ENCODE measurements at regions not wholly inside any gene's neighbourhood (a gene's known extent, or its start where the extent isn't known, plus 50 kb on each side); places are given as distances from the start of the nearest gene placed in this dataset.
"Not testable (repeated sequence)": the region's sequence is repeated elsewhere in the genome, so short reads cannot be mapped to it uniquely, and the experiment has no call there.

DNA sequence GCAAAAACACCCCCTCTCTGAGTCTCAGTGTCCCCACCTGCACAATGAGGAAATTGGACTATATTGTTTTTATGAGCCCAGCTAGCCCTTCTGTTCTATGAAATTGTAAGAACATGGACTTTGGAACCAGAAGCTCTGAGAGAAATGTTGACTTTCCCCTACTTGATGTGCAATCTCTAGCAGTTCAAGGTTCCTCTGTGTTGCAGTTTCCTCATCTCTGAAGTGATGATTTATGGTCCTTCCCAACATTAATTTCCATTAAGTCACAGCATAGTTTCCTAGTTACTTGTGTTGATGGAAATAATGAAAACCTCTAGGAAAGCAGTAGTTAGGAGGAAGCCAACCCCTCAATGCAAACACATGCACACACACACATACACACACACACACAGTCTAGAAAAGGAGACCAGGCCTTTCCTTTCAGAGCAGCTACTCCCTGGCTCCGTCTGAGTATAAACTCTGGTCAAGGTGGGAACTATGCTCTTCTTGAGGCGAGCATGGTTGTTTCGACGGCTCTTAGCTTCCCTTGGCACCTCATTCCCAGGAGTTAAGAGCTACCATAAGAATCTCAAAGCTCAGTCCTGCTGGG, 518.4 kb downstream of the SOX6 start:
- H3K4me3 Mint-ChIP-seq = no peak overlapping the region
- DNase-seq = no peak
- no peaks in the 10 kb centered on the region for H3K9me3 Mint-ChIP-seq
- no peak overlapping the region for H3K27ac Mint-ChIP-seq
- no peaks in the 10 kb centered on the region for H3K36me3 Mint-ChIP-seq (ENCODE audit: low read depth)
- intact Hi-C loops (cut with micrococcal nuclease) = no loop called here
- H3K4me1 Mint-ChIP-seq (ENCODE audit: low read depth) = no peaks in the 10 kb centered on the region
- no peaks in the 10 kb centered on the region for H3K27me3 Mint-ChIP-seq (ENCODE audit: low read depth)
- CTCF ChIA-PET = no interaction called here

DNA sequence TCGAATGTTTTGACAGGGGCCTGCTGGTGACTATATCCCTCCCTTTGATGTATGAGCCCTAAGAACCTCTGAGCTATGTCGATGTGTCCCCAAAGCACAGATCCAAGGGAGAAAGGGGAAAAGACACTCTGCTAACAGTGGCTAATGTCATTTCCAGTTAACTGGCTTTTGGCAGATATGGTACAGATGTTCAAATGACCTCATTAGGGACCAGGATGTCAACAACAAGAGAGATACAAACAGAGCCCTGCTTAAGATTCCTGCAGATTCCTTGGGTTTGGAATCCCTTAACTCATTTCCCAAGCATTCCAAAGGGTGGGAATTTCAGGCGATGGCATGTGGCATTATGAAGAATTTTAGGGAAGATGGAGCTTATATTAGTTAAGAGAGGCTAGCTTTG, 517.3 kb downstream of the SOX6 start:
- DNase-seq = no peak
- intact Hi-C loops (cut with micrococcal nuclease) = no loop called here
- Mint-ChIP-seq H3K9me3 (no peaks in the 10 kb centered on the region), H3K36me3 (ENCODE audit: low read depth) (no peaks in the 10 kb centered on the region), H3K27me3 (ENCODE audit: low read depth) (no peaks in the 10 kb centered on the region), H3K4me1 (ENCODE audit: low read depth) (no peaks in the 10 kb centered on the region), H3K27ac (no peak overlapping the region), H3K4me3 (no peak overlapping the region)
- CTCF ChIA-PET = interaction anchor here (0.7 kb wide), 1 partner anchor 24 kb away, joined by 3 read pairs; no protein-coding TSS in a partner anchor

GRCh38 chr11:15840966-15841365, 515.4 kb downstream of the SOX6 start:
- intact Hi-C loops (cut with micrococcal nuclease) = no loop called here
- no peaks in the 10 kb centered on the region for H3K9me3 Mint-ChIP-seq
- no peak overlapping the region for H3K4me3 Mint-ChIP-seq

DNA sequence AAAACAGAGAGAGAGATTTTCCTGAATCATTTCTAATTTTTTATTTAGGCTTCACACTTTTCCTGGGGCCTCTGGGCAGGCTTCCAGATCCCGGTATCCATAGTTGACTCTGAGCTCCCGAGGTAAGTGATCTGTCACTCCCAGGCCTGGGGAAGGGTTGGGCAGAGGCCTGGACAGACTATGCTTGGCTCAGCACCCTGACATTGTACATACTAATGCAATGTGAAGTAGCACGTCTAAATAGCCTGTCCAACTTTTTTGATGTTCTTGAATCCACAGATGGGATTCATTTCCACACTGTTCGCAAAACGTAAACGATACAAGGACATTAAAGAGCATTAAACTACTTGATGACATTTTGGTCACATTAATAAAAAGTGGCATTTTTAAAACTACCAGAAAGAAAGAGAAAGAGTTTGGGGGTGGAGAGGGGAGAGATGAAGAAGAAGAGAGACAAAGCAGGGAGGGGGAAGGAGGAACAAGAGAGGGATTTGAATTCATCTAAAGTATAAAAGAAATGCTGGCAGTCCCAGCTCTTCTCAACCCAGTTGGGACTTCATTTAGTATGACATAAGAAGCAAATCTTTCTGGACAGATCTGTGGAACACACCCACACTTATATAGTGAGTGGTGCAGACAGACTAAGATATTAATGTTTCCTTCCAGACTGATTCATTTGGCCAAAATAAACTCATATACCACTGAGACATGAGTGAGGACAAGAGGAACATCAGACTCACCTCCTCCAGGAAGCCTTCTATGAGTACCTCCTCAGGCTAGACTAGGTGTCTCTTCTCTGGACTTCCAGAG, 514.2 kb downstream of the SOX6 start:
- Mint-ChIP-seq H3K27me3 (ENCODE audit: low read depth) (no peaks in the 10 kb centered on the region), H3K36me3 (ENCODE audit: low read depth) (no peaks in the 10 kb centered on the region), H3K9me3 (no peaks in the 10 kb centered on the region), H3K4me3 (no peak overlapping the region), H3K4me1 (ENCODE audit: low read depth) (no peaks in the 10 kb centered on the region), H3K27ac (no peak overlapping the region)
- intact Hi-C loops (cut with micrococcal nuclease) = no loop called here
- DNase-seq = no peak
- CTCF ChIA-PET = no interaction called here

More at GRCh38 chr11:15840966-15841365, 515.4 kb downstream of the SOX6 start:
- no peaks in the 10 kb centered on the region for H3K36me3 Mint-ChIP-seq (ENCODE audit: low read depth)
- H3K4me1 Mint-ChIP-seq (ENCODE audit: low read depth) = no peaks in the 10 kb centered on the region
- no peaks in the 10 kb centered on the region for H3K27me3 Mint-ChIP-seq (ENCODE audit: low read depth)
- CTCF ChIA-PET = no interaction called here
- no peak overlapping the region for H3K27ac Mint-ChIP-seq
- no peak for DNase-seq

DNA sequence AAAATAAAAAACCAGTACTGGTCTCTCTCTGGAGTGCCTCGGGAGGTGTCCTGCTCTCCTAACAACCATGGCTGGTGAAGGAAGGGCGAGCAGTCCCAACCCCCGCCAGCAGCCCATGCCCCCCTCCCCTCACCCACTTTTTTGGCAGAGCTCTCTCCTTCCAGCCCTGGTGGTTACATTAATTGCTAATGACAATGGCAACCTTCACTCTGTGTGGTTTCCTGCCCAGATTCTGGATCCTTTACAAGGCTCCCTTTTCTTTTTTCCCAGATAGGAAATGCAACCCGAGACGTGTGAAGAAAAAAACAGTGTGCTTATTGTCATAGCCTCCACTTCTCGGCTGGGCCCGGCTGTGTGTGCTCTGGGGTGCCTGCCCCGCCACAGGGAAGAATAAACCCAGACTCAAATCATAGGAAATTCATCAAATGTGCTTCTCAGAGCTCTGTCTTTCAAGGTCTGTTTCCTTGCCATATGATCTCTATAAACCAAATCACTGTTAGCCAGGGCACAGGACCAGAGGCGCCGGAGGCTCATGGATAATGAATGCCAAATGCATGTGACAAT, 513.0 kb downstream of the SOX6 start:
- H3K9me3 Mint-ChIP-seq = no peaks in the 10 kb centered on the region
- no peak for DNase-seq
- H3K36me3 Mint-ChIP-seq (ENCODE audit: low read depth) = no peaks in the 10 kb centered on the region
- no peak overlapping the region for H3K4me3 Mint-ChIP-seq
- CTCF ChIA-PET = no interaction called here
- H3K27ac Mint-ChIP-seq = no peak overlapping the region
- no peaks in the 10 kb centered on the region for H3K4me1 Mint-ChIP-seq (ENCODE audit: low read depth)
- H3K27me3 Mint-ChIP-seq (ENCODE audit: low read depth) = no peaks in the 10 kb centered on the region
- intact Hi-C loops (cut with micrococcal nuclease) = no loop called here

- intact Hi-C loops (cut with micrococcal nuclease) = no loop called here
- H3K4me1 Mint-ChIP-seq (ENCODE audit: low read depth) = no peaks in the 10 kb centered on the region
- no peak overlapping the region for H3K4me3 Mint-ChIP-seq
- H3K9me3 Mint-ChIP-seq = no peaks in the 10 kb centered on the region
- CTCF ChIA-PET = no interaction called here
- no peak for DNase-seq
- no peaks in the 10 kb centered on the region for H3K36me3 Mint-ChIP-seq (ENCODE audit: low read depth)
- no peaks in the 10 kb centered on the region for H3K27me3 Mint-ChIP-seq (ENCODE audit: low read depth)
- no peak overlapping the region for H3K27ac Mint-ChIP-seq
Observed at GRCh38 chr11:15845261-15845660, 511.1 kb downstream of the SOX6 start.

- Mint-ChIP-seq H3K27ac (no peak overlapping the region), H3K9me3 (no peaks in the 10 kb centered on the region), H3K4me1 (ENCODE audit: low read depth) (no peaks in the 10 kb centered on the region), H3K36me3 (ENCODE audit: low read depth) (no peaks in the 10 kb centered on the region), H3K4me3 (no peak overlapping the region), H3K27me3 (ENCODE audit: low read depth) (peaks cover 5% of the 10 kb centered on the region)
- DNase-seq = no peak
- intact Hi-C loops (cut with micrococcal nuclease) = no loop called here
- CTCF ChIA-PET = no interaction called here
Observed at GRCh38 chr11:15848631-15849168, 507.6 kb downstream of the SOX6 start.

DNA sequence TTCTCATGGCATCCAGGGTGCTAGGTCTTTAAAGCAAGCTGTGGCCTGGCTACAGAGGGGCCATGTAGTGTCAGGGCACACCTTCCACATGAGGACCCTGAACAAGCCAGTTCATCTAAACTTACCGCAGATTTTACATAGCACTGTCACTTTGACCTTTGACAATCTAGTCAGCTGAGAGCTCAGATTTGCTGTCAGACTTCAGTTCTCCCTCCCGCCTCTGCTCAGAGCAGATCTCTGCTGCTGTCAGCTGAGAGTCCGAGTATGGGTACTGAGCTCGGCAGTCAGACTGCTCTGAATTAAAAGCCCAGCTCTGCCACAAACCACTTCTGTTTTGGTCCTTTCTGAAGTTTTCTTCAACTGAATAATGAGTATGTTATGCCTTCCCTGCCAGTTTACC, 507.1 kb downstream of the SOX6 start:
- CTCF ChIA-PET = no interaction called here
- DNase-seq = no peak
- H3K4me3 Mint-ChIP-seq = no peak overlapping the region
- H3K4me1 Mint-ChIP-seq (ENCODE audit: low read depth) = no peaks in the 10 kb centered on the region
- H3K36me3 Mint-ChIP-seq (ENCODE audit: low read depth) = no peaks in the 10 kb centered on the region
- H3K9me3 Mint-ChIP-seq = no peaks in the 10 kb centered on the region
- intact Hi-C loops (cut with micrococcal nuclease) = no loop called here
- peaks cover 5% of the 10 kb centered on the region for H3K27me3 Mint-ChIP-seq (ENCODE audit: low read depth)
- no peak overlapping the region for H3K27ac Mint-ChIP-seq

DNA sequence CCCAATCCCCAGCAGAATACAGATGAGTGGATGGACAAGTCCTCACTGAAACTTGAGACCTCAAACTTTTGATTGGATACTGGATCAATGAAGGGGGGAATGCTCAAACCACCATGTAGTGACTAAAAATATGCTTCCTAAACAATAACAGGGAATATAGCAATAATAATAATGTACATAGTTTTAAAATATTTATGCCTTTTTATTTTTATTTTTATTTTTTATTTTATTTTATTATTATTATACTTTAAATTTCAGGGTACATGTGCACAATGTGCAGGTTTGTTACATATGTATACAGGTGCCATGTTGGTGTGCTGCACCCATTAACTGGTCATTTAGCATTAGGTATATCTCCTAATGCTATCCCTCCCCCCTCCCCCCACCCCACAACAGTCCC, 506.0 kb downstream of the SOX6 start:
- H3K4me1 Mint-ChIP-seq (ENCODE audit: low read depth); H3K9me3 Mint-ChIP-seq; H3K4me3 Mint-ChIP-seq; DNase-seq; CTCF ChIA-PET; H3K27me3 Mint-ChIP-seq (ENCODE audit: low read depth); H3K27ac Mint-ChIP-seq; intact Hi-C loops (cut with micrococcal nuclease); H3K36me3 Mint-ChIP-seq (ENCODE audit: low read depth): not testable (repeated sequence)

DNA sequence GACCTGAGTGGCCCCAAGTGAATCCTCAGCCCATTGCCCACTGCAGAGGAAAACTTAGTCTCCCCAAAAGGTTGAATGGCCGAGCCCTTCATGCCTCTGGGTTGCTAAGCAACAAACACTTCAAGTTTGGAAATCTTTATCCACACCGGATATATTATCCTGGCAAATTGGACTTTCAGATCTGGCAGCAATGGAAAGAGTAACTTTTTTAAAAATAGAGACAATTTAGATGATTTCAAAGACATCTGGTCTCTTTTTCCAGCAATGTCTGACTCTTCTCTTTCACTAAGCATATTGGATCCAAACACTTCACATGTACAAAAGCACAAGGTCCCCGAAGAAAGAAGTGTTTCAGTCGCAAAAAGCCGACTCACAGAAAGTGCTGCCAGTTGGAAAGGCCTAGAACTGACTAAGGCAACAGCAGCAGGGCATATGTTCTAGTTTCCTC, 505.3 kb downstream of the SOX6 start:
- intact Hi-C loops (cut with micrococcal nuclease) = no loop called here
- no peak for DNase-seq
- no peak overlapping the region for H3K4me3 Mint-ChIP-seq
- CTCF ChIA-PET = no interaction called here
- H3K9me3 Mint-ChIP-seq = no peaks in the 10 kb centered on the region
- no peaks in the 10 kb centered on the region for H3K4me1 Mint-ChIP-seq (ENCODE audit: low read depth)
- no peaks in the 10 kb centered on the region for H3K36me3 Mint-ChIP-seq (ENCODE audit: low read depth)
- H3K27me3 Mint-ChIP-seq (ENCODE audit: low read depth) = peaks cover 5% of the 10 kb centered on the region
- no peak overlapping the region for H3K27ac Mint-ChIP-seq

DNA sequence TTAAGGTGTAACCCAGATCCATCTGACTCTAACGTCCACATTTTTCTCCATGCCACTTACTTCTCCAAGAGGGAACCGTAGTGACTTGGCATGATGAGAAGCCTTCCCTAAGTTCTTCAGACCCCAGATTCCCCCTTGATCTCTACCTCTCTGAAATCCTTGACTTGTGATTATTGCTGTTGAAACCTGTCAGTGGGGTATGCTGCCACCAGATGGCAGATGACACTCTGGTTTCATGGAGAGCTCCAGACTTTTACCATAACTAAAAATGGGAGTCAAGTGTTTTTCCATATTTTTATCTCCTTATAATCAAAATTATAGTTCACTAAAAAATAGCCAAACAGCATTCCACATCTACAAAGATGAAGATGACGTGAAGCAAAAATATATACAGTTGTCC, 504.2 kb downstream of the SOX6 start:
- intact Hi-C loops (cut with micrococcal nuclease) = no loop called here
- no peak overlapping the region for H3K4me3 Mint-ChIP-seq
- CTCF ChIA-PET = interaction anchor here (0.6 kb wide), 1 partner anchor 16 kb away, joined by 3 read pairs; no protein-coding TSS in a partner anchor
- H3K9me3 Mint-ChIP-seq = no peaks in the 10 kb centered on the region
- H3K27ac Mint-ChIP-seq = no peak overlapping the region
- H3K36me3 Mint-ChIP-seq (ENCODE audit: low read depth) = no peaks in the 10 kb centered on the region
- peaks cover 5% of the 10 kb centered on the region for H3K27me3 Mint-ChIP-seq (ENCODE audit: low read depth)
- H3K4me1 Mint-ChIP-seq (ENCODE audit: low read depth) = no peaks in the 10 kb centered on the region
- no peak for DNase-seq

DNA sequence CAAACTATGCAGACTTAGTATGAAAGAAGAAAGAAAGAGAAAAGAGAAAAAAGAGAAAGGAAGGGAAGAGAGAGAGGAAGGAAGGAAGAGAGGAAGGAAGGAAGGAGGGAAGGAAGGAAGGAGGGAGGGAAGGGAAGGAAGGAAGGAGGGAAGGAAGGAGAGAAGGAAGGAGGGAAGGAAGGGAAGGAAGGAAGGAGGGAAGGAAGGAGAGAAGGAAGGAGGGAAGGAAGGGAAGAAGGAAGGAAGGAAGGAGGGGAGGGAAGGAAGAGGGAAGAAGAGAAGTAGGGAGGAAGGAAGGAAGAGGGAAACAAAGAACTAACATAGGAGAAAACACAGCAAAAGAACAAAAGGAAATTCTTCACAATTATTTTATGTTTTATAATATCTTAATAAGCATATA, 502.1 kb downstream of the SOX6 start:
- Mint-ChIP-seq H3K4me1 (ENCODE audit: low read depth) (no peaks in the 10 kb centered on the region), H3K27ac (no peak overlapping the region), H3K27me3 (ENCODE audit: low read depth) (peaks cover 5% of the 10 kb centered on the region), H3K4me3 (no peak overlapping the region), H3K9me3 (no peaks in the 10 kb centered on the region), H3K36me3 (ENCODE audit: low read depth) (no peaks in the 10 kb centered on the region)
- CTCF ChIA-PET = no interaction called here
- intact Hi-C loops (cut with micrococcal nuclease) = no loop called here
- no peak for DNase-seq

DNA sequence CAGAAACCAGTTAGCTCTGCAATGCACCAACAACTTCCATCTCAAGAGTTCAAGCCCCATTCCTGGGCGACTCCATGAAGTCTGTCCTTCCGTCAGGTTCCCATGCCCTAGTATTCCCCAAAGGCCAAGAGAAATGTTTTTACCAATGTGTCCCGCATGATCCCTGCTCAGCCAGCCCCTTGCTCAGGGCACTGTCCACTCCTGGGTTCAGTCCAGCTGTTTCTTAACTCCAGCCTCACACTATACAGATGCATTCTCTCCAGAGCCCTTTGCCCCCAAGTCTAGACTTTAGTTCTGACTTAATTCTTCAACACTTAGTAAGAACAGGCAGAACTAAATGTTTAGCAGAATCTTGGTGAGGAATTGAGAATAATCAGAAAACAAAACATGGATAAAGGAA, 497.5 kb downstream of the SOX6 start:
- no peak overlapping the region for H3K27ac Mint-ChIP-seq
- H3K36me3 Mint-ChIP-seq (ENCODE audit: low read depth) = no peaks in the 10 kb centered on the region
- no peak for DNase-seq
- no peaks in the 10 kb centered on the region for H3K9me3 Mint-ChIP-seq
- H3K27me3 Mint-ChIP-seq (ENCODE audit: low read depth) = peaks cover 3% of the 10 kb centered on the region
- CTCF ChIA-PET = no interaction called here
- H3K4me1 Mint-ChIP-seq (ENCODE audit: low read depth) = no peaks in the 10 kb centered on the region
- intact Hi-C loops (cut with micrococcal nuclease) = no loop called here
- no peak overlapping the region for H3K4me3 Mint-ChIP-seq
